T-helper 1 cell treated with Interleukin-12 subunit alpha and Interleukin-12 subunit beta and Interleukin-4 antibody, amounts not matched to agents 30 μg/mL and 1 μg/mL, for 36 hours (primary cell): ENCODE measurements at regions not wholly inside any gene's neighbourhood (a gene's known extent, or its start where the extent isn't known, plus 50 kb on each side); places are given as distances from the start of the nearest gene placed in this dataset.

ENCODE experiments used
- H3K27ac Mint-ChIP-seq: one replicate; pipeline ENCODE4 v1.8.0; 2021; ENCODE audit warnings: mild to moderate bottlenecking, mixed read lengths
- H3K27me3 Mint-ChIP-seq: one replicate; pipeline ENCODE4 v1.8.0; 2021; ENCODE audit warnings: low read depth, mixed read lengths
- H3K36me3 Mint-ChIP-seq: one replicate; pipeline ENCODE4 v1.8.0; 2021; ENCODE audit warnings: low read depth, mixed read lengths
- H3K4me1 Mint-ChIP-seq: one replicate; pipeline ENCODE4 v1.8.0; 2021; ENCODE audit warnings: low read depth, mixed read lengths
- H3K4me3 Mint-ChIP-seq: one replicate; pipeline ENCODE4 v1.8.0; 2021; ENCODE audit warnings: mild to moderate bottlenecking, moderate library complexity, mixed read lengths
- H3K9me3 Mint-ChIP-seq: one replicate; pipeline ENCODE4 v1.8.0; 2021; ENCODE audit warnings: mixed read lengths

- no peaks in the 10 kb centered on the region for H3K27me3 Mint-ChIP-seq
- H3K9me3 Mint-ChIP-seq: no peaks in the 10 kb centered on the region
- peaks cover 3% of the 10 kb centered on the region for H3K4me1 Mint-ChIP-seq
- no peak overlapping the region for H3K4me3 Mint-ChIP-seq
- no peak overlapping the region for H3K27ac Mint-ChIP-seq
- peaks cover 7% of the 10 kb centered on the region for H3K36me3 Mint-ChIP-seq
Measured at GRCh38 chr22:49649166-49650068, 178.3 kb downstream of the BRD1 start.

- Mint-ChIP-seq H3K4me3 (no peak overlapping the region), H3K27ac (no peak overlapping the region), H3K9me3 (no peaks in the 10 kb centered on the region), H3K4me1 (peaks cover 3% of the 10 kb centered on the region), H3K27me3 (no peaks in the 10 kb centered on the region), H3K36me3 (peaks cover 7% of the 10 kb centered on the region)
Measured at GRCh38 chr22:49648053-49648452, 179.6 kb downstream of the BRD1 start.

- H3K27ac Mint-ChIP-seq: no peak overlapping the region
- H3K4me1 Mint-ChIP-seq: peaks cover 3% of the 10 kb centered on the region
- H3K27me3 Mint-ChIP-seq: no peaks in the 10 kb centered on the region
- no peak overlapping the region for H3K4me3 Mint-ChIP-seq
- no peaks in the 10 kb centered on the region for H3K9me3 Mint-ChIP-seq
- peaks cover 7% of the 10 kb centered on the region for H3K36me3 Mint-ChIP-seq
Measured at GRCh38 chr22:49647627-49648026, 180.0 kb downstream of the BRD1 start.

DNA sequence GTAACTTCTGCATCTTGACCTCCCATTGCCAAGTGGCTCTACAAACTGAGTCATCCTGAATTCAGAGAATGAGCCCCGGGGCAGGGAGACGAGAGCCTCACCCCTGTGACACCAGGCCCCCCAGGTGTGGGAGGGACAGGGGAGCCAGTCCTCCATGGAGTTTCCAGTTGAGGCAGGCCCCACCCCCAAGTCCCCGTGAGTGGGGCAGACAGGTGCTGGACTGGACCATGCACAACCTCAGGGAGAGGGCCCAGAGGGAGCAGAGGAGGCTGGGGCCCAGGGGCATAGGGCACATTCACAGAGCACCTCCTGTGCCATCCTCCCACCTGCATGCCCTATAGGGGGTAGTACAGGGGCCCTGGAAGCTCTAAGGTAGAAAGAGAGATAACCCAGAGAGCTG is 180.8 kb downstream of the BRD1 start:
- no peak overlapping the region for H3K4me3 Mint-ChIP-seq
- no peaks in the 10 kb centered on the region for H3K9me3 Mint-ChIP-seq
- H3K27ac Mint-ChIP-seq: no peak overlapping the region
- H3K4me1 Mint-ChIP-seq: peaks cover 3% of the 10 kb centered on the region
- no peaks in the 10 kb centered on the region for H3K27me3 Mint-ChIP-seq
- H3K36me3 Mint-ChIP-seq: peaks cover 4% of the 10 kb centered on the region

GRCh38 chr22:49645791-49646550 is 181.7 kb downstream of the BRD1 start:
- Mint-ChIP-seq H3K4me3 (no peak overlapping the region), H3K36me3 (peaks cover 4% of the 10 kb centered on the region), H3K27me3 (no peaks in the 10 kb centered on the region), H3K27ac (no peak overlapping the region), H3K9me3 (no peaks in the 10 kb centered on the region), H3K4me1 (peaks cover 3% of the 10 kb centered on the region)

- peaks cover 4% of the 10 kb centered on the region for H3K36me3 Mint-ChIP-seq
- no peak overlapping the region for H3K4me3 Mint-ChIP-seq
- no peak overlapping the region for H3K27ac Mint-ChIP-seq
- H3K9me3 Mint-ChIP-seq: no peaks in the 10 kb centered on the region
- H3K4me1 Mint-ChIP-seq: peaks cover under 1% of the 10 kb centered on the region
- H3K27me3 Mint-ChIP-seq: no peaks in the 10 kb centered on the region
Measured at GRCh38 chr22:49645257-49645656, 182.4 kb downstream of the BRD1 start.

DNA sequence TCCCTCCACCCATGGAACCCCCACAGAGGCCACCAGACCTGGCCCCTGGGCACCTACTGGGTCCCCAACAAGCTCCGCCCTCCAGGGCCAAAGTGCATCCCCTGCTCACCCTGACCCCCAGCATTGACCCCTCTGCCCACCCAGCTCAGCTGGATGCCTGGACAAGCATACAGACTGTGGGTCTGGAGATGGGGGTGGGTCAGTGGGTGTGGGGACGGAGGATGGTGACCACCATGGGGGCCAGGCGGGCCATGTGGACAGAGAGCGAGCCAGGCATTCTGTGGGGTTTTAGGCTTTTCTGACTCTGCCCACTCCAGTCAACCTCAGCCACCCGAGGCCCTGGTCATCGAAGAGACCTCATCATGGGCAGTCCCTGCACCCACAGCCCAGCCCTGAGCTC is 183.7 kb downstream of the BRD1 start:
- Mint-ChIP-seq H3K27ac (no peak overlapping the region), H3K36me3 (peaks cover 4% of the 10 kb centered on the region), H3K4me1 (no peaks in the 10 kb centered on the region), H3K9me3 (no peaks in the 10 kb centered on the region), H3K4me3 (no peak overlapping the region), H3K27me3 (no peaks in the 10 kb centered on the region)

GRCh38 chr22:49643466-49643865 is 184.2 kb downstream of the BRD1 start:
- H3K9me3 Mint-ChIP-seq: no peaks in the 10 kb centered on the region
- H3K27me3 Mint-ChIP-seq: no peaks in the 10 kb centered on the region

GRCh38 chr22:49642741-49643140 is 184.9 kb downstream of the BRD1 start:
- Mint-ChIP-seq H3K27me3 (no peaks in the 10 kb centered on the region), H3K4me3 (no peak overlapping the region), H3K27ac (no peak overlapping the region), H3K36me3 (peaks cover 4% of the 10 kb centered on the region), H3K9me3 (no peaks in the 10 kb centered on the region), H3K4me1 (no peaks in the 10 kb centered on the region)

More at GRCh38 chr22:49643466-49643865, 184.2 kb downstream of the BRD1 start:
- Mint-ChIP-seq H3K36me3 (peaks cover 4% of the 10 kb centered on the region), H3K4me1 (no peaks in the 10 kb centered on the region), H3K4me3 (no peak overlapping the region), H3K27ac (no peak overlapping the region)

- Mint-ChIP-seq H3K4me3 (no peak overlapping the region), H3K4me1 (no peaks in the 10 kb centered on the region), H3K36me3 (peaks cover 5% of the 10 kb centered on the region), H3K9me3 (no peaks in the 10 kb centered on the region), H3K27ac (no peak overlapping the region), H3K27me3 (no peaks in the 10 kb centered on the region)
Measured at GRCh38 chr22:49642331-49642730, 185.3 kb downstream of the BRD1 start.

- H3K27me3 Mint-ChIP-seq: no peaks in the 10 kb centered on the region
- peaks cover 5% of the 10 kb centered on the region for H3K36me3 Mint-ChIP-seq
- H3K9me3 Mint-ChIP-seq: no peaks in the 10 kb centered on the region
- no peak overlapping the region for H3K4me3 Mint-ChIP-seq
- H3K4me1 Mint-ChIP-seq: no peaks in the 10 kb centered on the region
- H3K27ac Mint-ChIP-seq: no peak overlapping the region
Measured at GRCh38 chr22:49641770-49642313, 185.8 kb downstream of the BRD1 start.

DNA sequence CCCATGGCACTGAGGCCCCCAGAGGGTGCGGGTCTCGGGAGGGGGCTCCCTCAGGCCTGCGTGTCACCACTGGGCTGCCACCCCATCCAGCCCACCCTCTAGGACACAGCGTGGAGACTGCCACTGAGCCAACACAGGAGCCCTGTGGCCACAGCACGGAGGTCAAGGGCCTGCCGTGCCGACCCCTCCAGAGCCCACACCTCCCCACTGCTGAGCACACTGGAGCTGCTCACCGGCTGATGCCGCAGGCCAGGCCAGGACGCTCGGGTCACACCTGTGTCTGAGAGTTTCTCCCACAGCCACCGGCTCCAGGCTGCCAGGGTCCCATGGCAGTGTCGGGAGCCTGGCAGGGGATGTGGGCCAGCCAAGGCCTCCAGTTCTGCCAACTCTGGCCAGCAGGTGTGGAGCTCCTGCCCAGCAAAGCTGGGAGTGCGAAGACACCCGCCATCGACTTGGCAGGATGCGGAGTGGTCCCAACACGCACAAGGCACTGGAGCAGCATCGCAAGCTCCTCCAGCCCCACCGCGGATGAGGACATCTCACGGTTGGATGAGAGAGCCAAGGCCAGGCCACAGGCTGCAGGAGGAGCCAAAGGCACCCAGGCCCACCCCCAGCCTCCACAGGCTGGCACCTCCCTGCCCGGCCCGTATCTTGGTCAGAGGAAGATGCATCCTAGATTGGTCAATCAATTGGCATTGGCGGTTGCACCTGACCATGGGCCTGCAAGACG is 187.1 kb downstream of the BRD1 start:
- H3K4me1 Mint-ChIP-seq: no peaks in the 10 kb centered on the region
- H3K9me3 Mint-ChIP-seq: no peaks in the 10 kb centered on the region
- H3K4me3 Mint-ChIP-seq: no peak overlapping the region
- no peak overlapping the region for H3K27ac Mint-ChIP-seq
- H3K27me3 Mint-ChIP-seq: no peaks in the 10 kb centered on the region
- H3K36me3 Mint-ChIP-seq: peaks cover 5% of the 10 kb centered on the region

DNA sequence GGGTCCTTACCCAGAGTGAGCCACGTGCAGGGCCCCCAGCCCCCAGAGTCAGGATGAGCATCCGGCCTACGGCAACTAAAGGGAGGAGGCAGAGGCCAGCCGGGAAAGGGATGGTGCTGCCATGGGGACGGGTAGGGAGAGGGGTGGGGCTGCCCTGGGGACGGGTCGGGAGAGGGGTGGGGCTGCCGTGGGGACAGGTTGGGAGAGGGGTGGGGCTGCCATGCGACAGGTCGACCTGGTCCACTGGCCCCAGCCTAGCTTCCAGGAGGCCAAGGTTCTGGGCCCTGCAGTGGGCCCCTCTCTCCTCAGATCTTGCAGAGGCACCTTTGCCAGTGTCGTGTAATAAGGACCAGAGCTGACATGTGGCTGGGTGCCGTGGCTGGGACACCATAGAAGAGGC is 187.7 kb downstream of the BRD1 start:
- H3K36me3 Mint-ChIP-seq: peaks cover 2% of the 10 kb centered on the region
- H3K4me1 Mint-ChIP-seq: no peaks in the 10 kb centered on the region
- no peak overlapping the region for H3K4me3 Mint-ChIP-seq
- no peaks in the 10 kb centered on the region for H3K27me3 Mint-ChIP-seq
- no peaks in the 10 kb centered on the region for H3K9me3 Mint-ChIP-seq
- no peak overlapping the region for H3K27ac Mint-ChIP-seq

GRCh38 chr22:49638788-49639187 is 188.9 kb downstream of the BRD1 start:
- no peak overlapping the region for H3K4me3 Mint-ChIP-seq
- H3K27me3 Mint-ChIP-seq: no peaks in the 10 kb centered on the region
- H3K4me1 Mint-ChIP-seq: no peaks in the 10 kb centered on the region
- H3K27ac Mint-ChIP-seq: no peak overlapping the region
- H3K9me3 Mint-ChIP-seq: no peaks in the 10 kb centered on the region
- peaks cover 2% of the 10 kb centered on the region for H3K36me3 Mint-ChIP-seq
